Keratinocyte (primary cell): ENCODE measurements at regions not wholly inside any gene's neighbourhood (a gene's known extent, or its start where the extent isn't known, plus 50 kb on each side); places are given as distances from the start of the nearest gene placed in this dataset.

ENCODE experiments used
- CTCF ChIP-seq, 3 experiments: IDR thresholded peaks in 1 of 3; conservative IDR thresholded peaks in 1 of 3; optimal IDR thresholded peaks in 1 of 3; 2 replicates in 2 of 3; 3 replicates in 1 of 3; pipeline versions ENCODE3 to v1.5.1; 2011; ENCODE audit warnings: low read length in 3 of 3, mild to moderate bottlenecking in 3 of 3, moderate library complexity in 2 of 3, control low read depth in 1 of 3, inconsistent platforms in 1 of 3; ENCODE audit not compliant: insufficient read depth in 2 of 3; ENCODE audit errors: extremely low read depth in 1 of 3
- EZH2 ChIP-seq: IDR thresholded peaks from one replicate; pipeline ENCODE4 v1.6.1; 2012; ENCODE audit warnings: inconsistent platforms, mild to moderate bottlenecking, low read length, moderate library complexity

DNA sequence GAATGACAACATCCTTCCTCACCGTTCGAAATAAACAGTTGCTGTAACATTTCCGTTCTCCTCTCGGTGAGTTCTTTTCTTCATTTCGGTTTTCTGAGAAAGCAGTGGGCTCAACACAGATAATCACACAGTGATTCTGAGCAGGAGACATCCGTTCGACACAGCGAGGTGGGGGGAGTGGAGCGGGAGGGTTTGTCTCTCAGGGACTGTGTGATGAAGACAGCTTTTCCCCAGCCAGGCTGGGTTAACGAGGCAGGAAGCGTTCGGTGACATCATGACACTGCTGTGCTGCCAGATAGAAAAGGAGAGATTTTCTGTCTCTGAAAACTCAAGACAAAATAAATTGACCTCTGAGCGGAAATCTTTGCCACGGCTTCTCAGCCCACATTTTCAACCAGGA lies 119.3 kb downstream of the CRLF2 start:
- TF ChIP-seq CTCF (optimal IDR thresholded peaks at IDR 0.05 in 1 of 3, IDR thresholded peaks at IDR 0.05 in 1 of 3, conservative IDR thresholded peaks at IDR 0.05 in 1 of 3; ENCODE audit: extremely low read depth in 1 of 3, insufficient read depth in 2 of 3, low read length in 3 of 3) (no peak), EZH2 (no peak)
